ENCODE measurements at regions not wholly inside any gene's neighbourhood (a gene's known extent, or its start where the extent isn't known, plus 50 kb on each side); places are given as distances from the start of the nearest gene placed in this dataset.
"Not testable (repeated sequence)": the region's sequence is repeated elsewhere in the genome, so short reads cannot be mapped to it uniquely, and the experiment has no call there.

DNA sequence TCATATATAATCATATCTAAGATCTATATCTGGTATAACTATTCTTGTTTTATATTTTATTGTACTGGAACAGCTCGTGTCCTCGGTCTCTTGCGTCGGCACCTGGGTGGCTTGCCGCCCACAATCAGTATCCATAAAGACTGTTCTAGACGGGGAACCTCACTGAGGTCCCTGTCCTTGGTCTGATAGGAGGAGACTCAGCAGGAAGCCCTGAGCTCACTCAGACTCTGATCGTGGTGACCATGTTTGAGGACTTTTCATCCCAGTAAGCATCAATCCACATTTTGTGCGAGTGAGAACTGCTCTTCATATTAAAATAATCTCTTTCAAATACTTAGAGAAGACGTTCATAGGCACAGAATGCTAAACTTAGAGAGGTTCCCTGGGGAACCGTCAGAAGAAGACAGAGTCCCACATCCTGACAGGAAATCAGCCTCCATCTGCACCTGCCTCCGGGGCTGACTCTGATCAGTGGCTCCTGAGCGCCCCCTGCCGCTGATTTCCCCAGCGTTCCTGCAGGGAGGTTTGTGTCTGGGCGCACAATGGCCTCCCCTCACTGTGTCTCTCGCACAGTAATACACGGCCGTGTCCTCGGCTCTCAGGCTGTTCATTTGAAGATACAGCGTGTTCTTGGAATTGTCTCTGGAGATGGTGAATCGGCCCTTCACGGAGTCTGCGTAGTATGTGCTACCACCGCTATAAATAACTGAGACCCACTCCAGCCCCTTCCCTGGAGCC is 1065.9 kb downstream of the TMEM121 start:
- H3K27me3 Mint-ChIP-seq (ENCODE audit: low read depth) = peaks cover 36% of the 10 kb centered on the region

GRCh38 chr14:106599209-106599608 is 1072.8 kb downstream of the TMEM121 start:
- H3K4me3 Mint-ChIP-seq (ENCODE audit: low read depth) = no peak overlapping the region
- intact Hi-C loops (cut with micrococcal nuclease) = no loop called here
- DNase-seq (ENCODE audit: low spot score) = no peak
- H3K27me3 Mint-ChIP-seq (ENCODE audit: low read depth) = peaks cover 66% of the 10 kb centered on the region
- H3K4me1 Mint-ChIP-seq (ENCODE audit: low read depth) = no peaks in the 10 kb centered on the region
- no peaks in the 10 kb centered on the region for H3K36me3 Mint-ChIP-seq (ENCODE audit: low read depth)
- H3K27ac Mint-ChIP-seq = no peak overlapping the region
- no peaks in the 10 kb centered on the region for H3K9me3 Mint-ChIP-seq

More for the DNA sequence above, 1065.9 kb downstream of the TMEM121 start:
- intact Hi-C loops (cut with micrococcal nuclease); H3K9me3 Mint-ChIP-seq; H3K36me3 Mint-ChIP-seq (ENCODE audit: low read depth); H3K4me1 Mint-ChIP-seq (ENCODE audit: low read depth); H3K4me3 Mint-ChIP-seq (ENCODE audit: low read depth); H3K27ac Mint-ChIP-seq: not testable (repeated sequence)
- DNase-seq (ENCODE audit: low spot score) = peak; percentile 57

GRCh38 chr14:106605548-106606448 is 1079.4 kb downstream of the TMEM121 start:
- Mint-ChIP-seq H3K4me1 (ENCODE audit: low read depth) (peaks cover 2% of the 10 kb centered on the region), H3K4me3 (ENCODE audit: low read depth) (no peak overlapping the region), H3K27me3 (ENCODE audit: low read depth) (peaks cover 51% of the 10 kb centered on the region), H3K36me3 (ENCODE audit: low read depth) (no peaks in the 10 kb centered on the region), H3K9me3 (no peaks in the 10 kb centered on the region), H3K27ac (no peak overlapping the region)
- intact Hi-C loops (cut with micrococcal nuclease) = no loop called here
- DNase-seq (ENCODE audit: low spot score) = peak; percentile 76

DNA sequence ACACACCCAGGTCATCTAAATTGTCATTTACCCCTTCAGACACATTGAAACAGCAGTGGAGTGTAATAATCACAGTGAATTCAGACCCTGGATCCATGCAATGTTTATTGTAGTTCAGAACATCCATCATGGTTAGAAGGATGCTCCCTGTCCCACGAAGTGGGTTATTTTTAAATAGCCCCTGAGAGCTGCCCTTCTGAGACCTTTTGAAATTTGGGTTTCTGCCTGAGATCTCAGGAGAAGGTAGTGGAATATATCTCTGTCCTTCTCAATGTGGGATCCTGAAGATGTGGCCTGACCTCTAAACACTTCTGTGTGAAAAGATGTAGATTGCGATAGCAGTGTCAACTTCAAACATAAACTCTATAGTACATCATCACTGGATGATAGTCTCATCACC is 1080.6 kb downstream of the TMEM121 start:
- H3K27ac Mint-ChIP-seq = no peak overlapping the region

DNA sequence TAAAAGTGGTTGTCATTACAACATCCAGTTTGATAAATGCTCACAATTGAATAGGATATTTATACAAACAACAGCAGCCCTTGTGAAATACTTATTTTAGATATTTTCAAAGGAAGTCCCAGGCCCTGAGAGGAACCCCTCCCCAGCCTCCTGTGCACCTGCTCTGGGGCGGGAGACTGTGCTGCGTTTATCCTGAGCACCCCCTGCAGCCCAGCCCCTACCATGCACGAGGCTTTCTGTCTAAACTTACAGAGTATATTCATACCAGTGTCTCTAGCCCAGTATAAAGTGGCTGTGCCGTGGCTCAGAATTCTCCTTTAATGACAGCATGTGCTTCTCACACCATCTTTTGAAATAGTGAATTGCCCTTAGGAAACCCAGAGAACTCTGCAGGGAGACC is 1084.3 kb downstream of the TMEM121 start:
- no peaks in the 10 kb centered on the region for H3K36me3 Mint-ChIP-seq (ENCODE audit: low read depth)
- H3K27me3 Mint-ChIP-seq (ENCODE audit: low read depth) = peaks cover 18% of the 10 kb centered on the region
- H3K27ac Mint-ChIP-seq = no peak overlapping the region
- no peaks in the 10 kb centered on the region for H3K9me3 Mint-ChIP-seq
- intact Hi-C loops (cut with micrococcal nuclease) = no loop called here
- H3K4me1 Mint-ChIP-seq (ENCODE audit: low read depth) = peaks cover under 1% of the 10 kb centered on the region
- no peak for DNase-seq (ENCODE audit: low spot score)
- H3K4me3 Mint-ChIP-seq (ENCODE audit: low read depth) = no peak overlapping the region

More for the DNA sequence above, 1080.6 kb downstream of the TMEM121 start:
- Mint-ChIP-seq H3K9me3 (no peaks in the 10 kb centered on the region), H3K4me3 (ENCODE audit: low read depth) (no peak overlapping the region), H3K27me3 (ENCODE audit: low read depth) (peaks cover 39% of the 10 kb centered on the region), H3K36me3 (ENCODE audit: low read depth) (no peaks in the 10 kb centered on the region), H3K4me1 (ENCODE audit: low read depth) (peaks cover 2% of the 10 kb centered on the region)
- no peak for DNase-seq (ENCODE audit: low spot score)
- intact Hi-C loops (cut with micrococcal nuclease) = no loop called here

DNA sequence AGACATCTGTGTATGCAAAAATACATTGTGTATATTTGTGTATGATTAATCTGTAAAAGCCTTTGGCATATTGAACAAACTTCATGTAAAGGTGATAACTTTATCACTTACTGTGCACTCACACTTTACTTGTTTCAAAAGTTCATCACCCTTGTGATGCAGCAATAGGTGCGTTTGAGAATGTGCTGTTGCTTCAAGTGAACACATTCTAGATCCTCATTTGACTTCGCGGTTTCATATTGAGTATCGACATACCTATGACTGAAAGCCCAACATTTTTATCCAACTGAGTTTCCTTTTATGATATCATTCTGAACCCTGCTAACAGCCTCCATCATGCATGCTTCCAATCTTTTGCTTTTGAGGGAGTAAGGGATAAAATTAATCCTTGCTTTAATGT is 1086.9 kb downstream of the TMEM121 start:
- Mint-ChIP-seq H3K4me3 (ENCODE audit: low read depth) (no peak overlapping the region), H3K27me3 (ENCODE audit: low read depth) (peaks cover 7% of the 10 kb centered on the region), H3K36me3 (ENCODE audit: low read depth) (no peaks in the 10 kb centered on the region), H3K9me3 (no peaks in the 10 kb centered on the region), H3K27ac (no peak overlapping the region), H3K4me1 (ENCODE audit: low read depth) (no peaks in the 10 kb centered on the region)
- DNase-seq (ENCODE audit: low spot score) = no peak
- intact Hi-C loops (cut with micrococcal nuclease) = no loop called here

DNA sequence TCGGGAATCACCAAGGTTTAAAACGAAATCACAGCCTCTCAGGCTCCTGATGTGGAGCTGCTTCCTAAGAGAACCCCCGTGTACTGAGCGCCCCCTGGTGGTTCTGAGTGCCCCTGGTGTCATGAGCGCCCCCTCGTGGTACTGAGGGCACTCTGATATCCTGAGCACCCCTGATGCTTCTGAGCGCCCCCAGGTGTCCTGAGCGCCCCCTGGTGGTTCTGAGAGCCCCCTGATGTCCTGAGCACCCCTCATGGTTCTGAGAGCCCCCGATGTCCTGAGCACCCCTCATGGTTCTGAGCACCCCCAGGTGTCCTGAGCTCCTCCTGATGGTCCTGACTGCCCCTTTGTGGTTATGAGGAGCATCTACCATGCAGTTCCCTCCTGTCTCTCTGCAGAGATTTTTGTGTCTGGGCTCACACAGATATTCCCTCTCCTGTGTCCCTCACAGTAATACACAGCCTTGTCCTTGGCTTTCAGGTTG is 1092.1 kb downstream of the TMEM121 start:
- H3K9me3 Mint-ChIP-seq; H3K27ac Mint-ChIP-seq; H3K4me3 Mint-ChIP-seq (ENCODE audit: low read depth); intact Hi-C loops (cut with micrococcal nuclease); H3K36me3 Mint-ChIP-seq (ENCODE audit: low read depth): not testable (repeated sequence)
- Mint-ChIP-seq H3K27me3 (ENCODE audit: low read depth) (peaks cover 36% of the 10 kb centered on the region), H3K4me1 (ENCODE audit: low read depth) (peaks cover 15% of the 10 kb centered on the region)
- peak; percentile 73 for DNase-seq (ENCODE audit: low spot score)

GRCh38 chr14:106619606-106620005 is 1093.2 kb downstream of the TMEM121 start:
- no peak for DNase-seq (ENCODE audit: low spot score)
- Mint-ChIP-seq H3K4me3 (ENCODE audit: low read depth) (no peak overlapping the region), H3K9me3 (no peaks in the 10 kb centered on the region), H3K27me3 (ENCODE audit: low read depth) (peaks cover 44% of the 10 kb centered on the region), H3K27ac (no peak overlapping the region), H3K36me3 (ENCODE audit: low read depth) (no peaks in the 10 kb centered on the region), H3K4me1 (ENCODE audit: low read depth) (peaks cover 15% of the 10 kb centered on the region)
- intact Hi-C loops (cut with micrococcal nuclease) = no loop called here

GRCh38 chr14:106620368-106620767 is 1094.0 kb downstream of the TMEM121 start:
- Mint-ChIP-seq H3K27me3 (ENCODE audit: low read depth) (peaks cover 51% of the 10 kb centered on the region), H3K27ac (no peak overlapping the region), H3K4me3 (ENCODE audit: low read depth) (no peak overlapping the region), H3K36me3 (ENCODE audit: low read depth) (no peaks in the 10 kb centered on the region), H3K9me3 (no peaks in the 10 kb centered on the region), H3K4me1 (ENCODE audit: low read depth) (peaks cover 17% of the 10 kb centered on the region)
- intact Hi-C loops (cut with micrococcal nuclease) = no loop called here
- no peak for DNase-seq (ENCODE audit: low spot score)

- H3K4me3 Mint-ChIP-seq (ENCODE audit: low read depth) = no peak overlapping the region
- intact Hi-C loops (cut with micrococcal nuclease) = no loop called here
- peaks cover 58% of the 10 kb centered on the region for H3K27me3 Mint-ChIP-seq (ENCODE audit: low read depth)
- H3K27ac Mint-ChIP-seq = no peak overlapping the region
- H3K9me3 Mint-ChIP-seq = no peaks in the 10 kb centered on the region
- H3K36me3 Mint-ChIP-seq (ENCODE audit: low read depth) = no peaks in the 10 kb centered on the region
- no peak for DNase-seq (ENCODE audit: low spot score)
- peaks cover 20% of the 10 kb centered on the region for H3K4me1 Mint-ChIP-seq (ENCODE audit: low read depth)
Observed at GRCh38 chr14:106622200-106622745, 1095.9 kb downstream of the TMEM121 start.

GRCh38 chr14:106625186-106625585 is 1098.8 kb downstream of the TMEM121 start:
- no peak overlapping the region for H3K27ac Mint-ChIP-seq
- H3K4me3 Mint-ChIP-seq (ENCODE audit: low read depth) = no peak overlapping the region
- DNase-seq (ENCODE audit: low spot score) = no peak
- H3K27me3 Mint-ChIP-seq (ENCODE audit: low read depth) = peaks cover 64% of the 10 kb centered on the region
- H3K36me3 Mint-ChIP-seq (ENCODE audit: low read depth) = no peaks in the 10 kb centered on the region
- H3K4me1 Mint-ChIP-seq (ENCODE audit: low read depth) = peaks cover 19% of the 10 kb centered on the region
- no peaks in the 10 kb centered on the region for H3K9me3 Mint-ChIP-seq
- intact Hi-C loops (cut with micrococcal nuclease) = no loop called here

DNA sequence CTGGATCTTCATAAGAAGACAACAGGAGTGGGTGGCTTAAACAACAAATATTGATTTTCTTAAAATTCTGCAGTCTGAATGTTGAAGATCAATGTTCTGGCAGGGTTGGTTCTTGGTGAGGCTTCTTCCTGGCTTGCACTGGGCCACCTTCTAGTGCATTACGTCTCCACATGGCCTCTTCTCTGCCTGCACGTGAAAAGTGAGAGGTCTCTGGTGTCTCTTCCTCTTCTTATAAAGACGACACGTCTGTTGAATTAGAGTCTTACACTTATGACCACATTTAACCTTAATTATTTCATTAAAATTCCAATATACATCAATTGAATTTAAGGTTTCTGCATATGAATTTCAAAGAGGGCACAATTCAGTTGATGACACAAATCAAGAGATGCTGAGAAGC is 1100.1 kb downstream of the TMEM121 start:
- H3K36me3 Mint-ChIP-seq (ENCODE audit: low read depth); H3K9me3 Mint-ChIP-seq; H3K4me3 Mint-ChIP-seq (ENCODE audit: low read depth); H3K27ac Mint-ChIP-seq; intact Hi-C loops (cut with micrococcal nuclease); DNase-seq (ENCODE audit: low spot score): not testable (repeated sequence)
- Mint-ChIP-seq H3K27me3 (ENCODE audit: low read depth) (peaks cover 53% of the 10 kb centered on the region), H3K4me1 (ENCODE audit: low read depth) (peaks cover 19% of the 10 kb centered on the region)

Data from activated T-helper 2 cell treated with anti-CD3 and anti-CD28 coated beads, Interferon-gamma antibody, Interleukin-2, Interleukin-4, amounts not matched to agents 10 μg/mL and 5 μg/mL and 100 μg/mL, durations not matched to agents 14 hours and 24 hours and 36 hours (primary cell).